ENCODE measurements at regions not wholly inside any gene's neighbourhood (a gene's known extent, or its start where the extent isn't known, plus 50 kb on each side); places are given as distances from the start of the nearest gene placed in this dataset.

- Histone ChIP-seq H3K4me3 (ENCODE audit: low read depth, low read length) (no peak overlapping the region), H3K4me1 (ENCODE audit: control insufficient read depth, insufficient read depth, low read length, poor library complexity, severe bottlenecking) (peaks cover 12% of the 10 kb centered on the region), H3K27ac (ENCODE audit: insufficient read depth, low read length, poor library complexity, severe bottlenecking) (no peak overlapping the region), H3K9me3 (ENCODE audit: control insufficient read depth in 2 of 2, low read length in 2 of 2) (no peaks in the 10 kb centered on the region), H3K27me3 (ENCODE audit: control insufficient read depth, insufficient read depth, low read length) (no peaks in the 10 kb centered on the region), H3K36me3 (ENCODE audit: control insufficient read depth, insufficient read depth, low read length) (no peaks in the 10 kb centered on the region)
- ATAC-seq (ENCODE audit: low read depth in 2 of 2), result no peak
- Mint-ChIP-seq H3K27me3 (no peaks in the 10 kb centered on the region), H3K4me1 (peaks cover 27 to 58% (median 42%) of the 10 kb centered on the region in 4 donors), H3K27ac (peak overlapping the region in 1 of 3 donors; percentile 81), H3K9me3 (peaks cover 0 to 4% (median 0%) of the 10 kb centered on the region in 7 donors), H3K36me3 (peaks cover 22% of the 10 kb centered on the region), H3K4me3 (peak overlapping the region in 1 of 4 donors; percentile 57)
- DNase-seq, result no peak
Measured at GRCh38 chr13:73956795-73957408, 177.3 kb downstream of the KLF12 start.

DNA sequence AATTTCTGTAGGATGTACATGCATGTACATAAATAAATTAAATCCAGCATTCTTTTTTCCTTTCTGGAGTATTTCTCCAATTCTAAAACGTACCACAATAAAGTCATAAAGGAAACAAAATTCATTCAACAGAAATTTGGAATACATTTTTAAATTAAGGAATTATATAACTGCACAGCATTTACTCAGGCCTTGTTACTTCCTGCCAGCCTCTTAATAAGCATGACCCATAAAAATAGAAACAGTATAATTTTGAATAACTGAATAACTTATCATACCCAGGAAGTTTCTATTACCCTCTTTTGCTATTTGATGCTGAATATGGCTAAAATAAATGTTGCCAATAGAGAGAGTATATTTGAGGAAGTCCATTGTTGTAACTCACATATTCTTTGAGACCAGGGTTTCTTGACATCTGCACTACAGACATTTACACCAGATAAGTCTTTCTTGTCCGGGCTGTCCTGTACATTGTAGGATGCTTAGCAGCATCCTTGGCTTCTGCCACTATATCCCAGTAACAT is 178.2 kb downstream of the KLF12 start:
- Mint-ChIP-seq H3K36me3 (peaks cover 13% of the 10 kb centered on the region), H3K9me3 (peaks cover 0 to 2% (median 0%) of the 10 kb centered on the region in 7 donors), H3K4me3 (peak overlapping the region in 1 of 4 donors; percentile 32), H3K4me1 (peaks cover 35 to 59% (median 42%) of the 10 kb centered on the region in 4 donors), H3K27ac (peak overlapping the region in 1 of 3 donors; percentile 8), H3K27me3 (no peaks in the 10 kb centered on the region)
- ATAC-seq (ENCODE audit: low read depth in 2 of 2) (no peak), DNase-seq (no peak)
- Histone ChIP-seq H3K9me3 (ENCODE audit: control insufficient read depth in 2 of 2, low read length in 2 of 2) (no peaks in the 10 kb centered on the region), H3K27me3 (ENCODE audit: control insufficient read depth, insufficient read depth, low read length) (no peaks in the 10 kb centered on the region), H3K27ac (ENCODE audit: insufficient read depth, low read length, poor library complexity, severe bottlenecking) (no peak overlapping the region), H3K4me1 (ENCODE audit: control insufficient read depth, insufficient read depth, low read length, poor library complexity, severe bottlenecking) (peaks cover 12% of the 10 kb centered on the region), H3K36me3 (ENCODE audit: control insufficient read depth, insufficient read depth, low read length) (no peaks in the 10 kb centered on the region), H3K4me3 (ENCODE audit: low read depth, low read length) (no peak overlapping the region)

GRCh38 chr13:73954808-73955207 is 179.4 kb downstream of the KLF12 start:
- H3K27me3 Mint-ChIP-seq, result no peaks in the 10 kb centered on the region
- ATAC-seq (ENCODE audit: low read depth in 2 of 2) (no peak), DNase-seq (no peak)
- no peak overlapping the region for H3K27ac Mint-ChIP-seq
- H3K36me3 Mint-ChIP-seq, result peaks cover 17% of the 10 kb centered on the region
- peaks cover 0 to 2% (median 0%) of the 10 kb centered on the region in 7 donors for H3K9me3 Mint-ChIP-seq
- H3K4me1 ChIP-seq (ENCODE audit: control insufficient read depth, insufficient read depth, low read length, poor library complexity, severe bottlenecking), result peaks cover 15% of the 10 kb centered on the region
- no peak overlapping the region for H3K27ac ChIP-seq (ENCODE audit: insufficient read depth, low read length, poor library complexity, severe bottlenecking)
- H3K36me3 ChIP-seq (ENCODE audit: control insufficient read depth, insufficient read depth, low read length), result no peaks in the 10 kb centered on the region
- H3K9me3 ChIP-seq (ENCODE audit: control insufficient read depth in 2 of 2, low read length in 2 of 2), result no peaks in the 10 kb centered on the region
- peaks cover 36 to 65% (median 45%) of the 10 kb centered on the region in 4 donors for H3K4me1 Mint-ChIP-seq
- no peak overlapping the region for H3K4me3 Mint-ChIP-seq
- no peaks in the 10 kb centered on the region for H3K27me3 ChIP-seq (ENCODE audit: control insufficient read depth, insufficient read depth, low read length)
- no peak overlapping the region for H3K4me3 ChIP-seq (ENCODE audit: low read depth, low read length)

DNA sequence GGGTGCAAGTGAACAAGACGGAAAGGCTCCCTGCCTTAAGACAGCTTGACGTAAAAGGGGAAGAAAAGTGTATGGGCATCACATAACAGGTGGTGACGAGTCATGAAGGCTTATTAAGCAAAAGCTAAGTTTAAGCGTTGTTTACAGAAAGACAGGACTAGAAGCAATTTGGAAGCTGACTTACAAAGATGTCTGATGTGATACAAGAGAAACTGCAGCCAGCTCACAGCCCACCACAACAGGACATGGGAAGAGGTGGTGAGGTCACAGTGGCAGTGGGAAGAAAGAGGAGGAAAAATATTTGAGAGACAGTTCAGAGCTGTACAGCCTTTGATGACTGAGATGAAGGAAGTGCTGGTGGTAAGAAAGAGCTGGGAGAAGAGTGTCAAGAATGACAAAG is 181.6 kb downstream of the KLF12 start:
- ATAC-seq (ENCODE audit: low read depth in 2 of 2) (no peak), DNase-seq (no peak)

DNA sequence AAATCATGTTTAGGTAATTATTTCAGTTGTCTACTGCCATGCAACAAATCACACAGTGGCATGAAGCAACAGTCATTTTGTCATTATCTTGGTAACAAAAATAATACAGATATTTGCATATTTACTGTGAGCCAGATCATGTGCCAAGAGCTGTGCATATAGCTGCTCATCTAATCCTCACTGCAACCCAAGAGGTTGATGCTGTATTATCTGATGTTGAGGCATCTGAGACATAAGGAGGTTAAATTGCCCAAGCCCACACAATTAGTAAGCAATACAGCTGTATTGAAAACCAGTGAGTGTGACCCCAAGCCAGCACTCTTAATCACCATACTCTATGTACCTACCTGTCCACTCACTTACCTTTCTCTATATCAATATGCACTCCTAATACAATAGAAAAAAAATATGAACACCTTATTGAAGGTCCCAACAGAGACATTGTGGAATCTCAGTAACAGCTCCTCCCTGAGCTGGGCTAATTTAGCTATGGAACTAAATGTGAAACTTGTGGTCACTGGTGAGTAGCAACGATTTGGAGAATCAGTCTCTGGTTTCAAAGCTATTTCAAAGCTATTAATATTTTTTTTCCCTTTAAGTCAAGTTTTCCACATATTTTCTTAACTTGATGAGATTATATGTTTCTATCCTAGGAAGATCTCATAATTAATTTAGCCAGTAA is 185.2 kb downstream of the KLF12 start:
- Mint-ChIP-seq H3K9me3 (no peaks in the 10 kb centered on the region), H3K4me3 (no peak overlapping the region), H3K27ac (no peak overlapping the region), H3K4me1 (peaks cover 52 to 92% (median 72%) of the 10 kb centered on the region in 4 donors), H3K36me3 (peaks cover 15% of the 10 kb centered on the region), H3K27me3 (no peaks in the 10 kb centered on the region)
- Histone ChIP-seq H3K9me3 (ENCODE audit: control insufficient read depth in 2 of 2, low read length in 2 of 2) (no peaks in the 10 kb centered on the region), H3K36me3 (ENCODE audit: control insufficient read depth, insufficient read depth, low read length) (no peaks in the 10 kb centered on the region), H3K27me3 (ENCODE audit: control insufficient read depth, insufficient read depth, low read length) (no peaks in the 10 kb centered on the region), H3K27ac (ENCODE audit: insufficient read depth, low read length, poor library complexity, severe bottlenecking) (no peak overlapping the region), H3K4me1 (ENCODE audit: control insufficient read depth, insufficient read depth, low read length, poor library complexity, severe bottlenecking) (peaks cover 16% of the 10 kb centered on the region), H3K4me3 (ENCODE audit: low read depth, low read length) (no peak overlapping the region)
- ATAC-seq (ENCODE audit: low read depth in 2 of 2) (peak in 1 of 2 donors; percentile 31), DNase-seq (no peak)

More for the DNA sequence above, 181.6 kb downstream of the KLF12 start:
- H3K27ac ChIP-seq (ENCODE audit: insufficient read depth, low read length, poor library complexity, severe bottlenecking), result no peak overlapping the region
- H3K27me3 ChIP-seq (ENCODE audit: control insufficient read depth, insufficient read depth, low read length), result no peaks in the 10 kb centered on the region
- no peak overlapping the region for H3K4me3 ChIP-seq (ENCODE audit: low read depth, low read length)
- no peaks in the 10 kb centered on the region for H3K27me3 Mint-ChIP-seq
- H3K9me3 ChIP-seq (ENCODE audit: control insufficient read depth in 2 of 2, low read length in 2 of 2), result no peaks in the 10 kb centered on the region
- H3K4me1 Mint-ChIP-seq, result peaks cover 53 to 79% (median 62%) of the 10 kb centered on the region in 4 donors
- no peaks in the 10 kb centered on the region for H3K36me3 ChIP-seq (ENCODE audit: control insufficient read depth, insufficient read depth, low read length)
- no peak overlapping the region for H3K4me3 Mint-ChIP-seq
- H3K4me1 ChIP-seq (ENCODE audit: control insufficient read depth, insufficient read depth, low read length, poor library complexity, severe bottlenecking), result peaks cover 16% of the 10 kb centered on the region
- peaks cover 0 to 2% (median 0%) of the 10 kb centered on the region in 7 donors for H3K9me3 Mint-ChIP-seq
- H3K27ac Mint-ChIP-seq, result peak overlapping the region in 2 of 3 donors; percentile 19 to 66
- H3K36me3 Mint-ChIP-seq, result peaks cover 20% of the 10 kb centered on the region

DNA sequence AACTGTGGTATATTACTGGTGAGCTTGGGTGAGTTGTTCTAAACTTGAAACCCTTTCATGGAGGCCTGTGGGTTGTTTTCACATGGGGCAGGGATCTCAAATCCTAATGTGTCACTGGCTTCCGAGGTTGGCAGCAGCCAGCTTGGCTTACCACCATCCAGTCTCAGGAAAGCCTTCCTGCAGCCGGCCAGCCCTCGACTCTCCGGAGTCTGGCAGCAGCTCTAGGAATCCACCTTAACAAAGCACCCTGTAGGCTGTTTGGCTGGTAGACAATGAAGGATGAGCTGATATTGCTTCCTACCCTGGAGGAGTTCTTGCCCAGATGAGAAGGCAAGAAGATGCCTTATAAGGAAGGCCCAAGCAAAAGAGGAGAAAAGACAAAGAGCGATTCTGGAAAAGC is 188.3 kb downstream of the KLF12 start:
- H3K36me3 ChIP-seq (ENCODE audit: control insufficient read depth, insufficient read depth, low read length), result peaks cover 12% of the 10 kb centered on the region
- no peak overlapping the region for H3K4me3 ChIP-seq (ENCODE audit: low read depth, low read length)
- H3K4me1 Mint-ChIP-seq, result peaks cover 44 to 91% (median 77%) of the 10 kb centered on the region in 4 donors
- H3K9me3 ChIP-seq (ENCODE audit: control insufficient read depth in 2 of 2, low read length in 2 of 2), result no peaks in the 10 kb centered on the region
- peaks cover 30% of the 10 kb centered on the region for H3K4me1 ChIP-seq (ENCODE audit: control insufficient read depth, insufficient read depth, low read length, poor library complexity, severe bottlenecking)
- peak overlapping the region in 1 of 4 donors; percentile 6 for H3K4me3 Mint-ChIP-seq
- H3K27ac Mint-ChIP-seq, result peak overlapping the region in 2 of 3 donors; percentile 70 to 87
- no peak for DNase-seq
- no peaks in the 10 kb centered on the region for H3K27me3 Mint-ChIP-seq
- H3K27ac ChIP-seq (ENCODE audit: insufficient read depth, low read length, poor library complexity, severe bottlenecking), result no peak overlapping the region
- no peaks in the 10 kb centered on the region for H3K9me3 Mint-ChIP-seq
- H3K36me3 Mint-ChIP-seq, result peaks cover 28% of the 10 kb centered on the region
- no peak for ATAC-seq (ENCODE audit: low read depth in 2 of 2)
- H3K27me3 ChIP-seq (ENCODE audit: control insufficient read depth, insufficient read depth, low read length), result no peaks in the 10 kb centered on the region

DNA sequence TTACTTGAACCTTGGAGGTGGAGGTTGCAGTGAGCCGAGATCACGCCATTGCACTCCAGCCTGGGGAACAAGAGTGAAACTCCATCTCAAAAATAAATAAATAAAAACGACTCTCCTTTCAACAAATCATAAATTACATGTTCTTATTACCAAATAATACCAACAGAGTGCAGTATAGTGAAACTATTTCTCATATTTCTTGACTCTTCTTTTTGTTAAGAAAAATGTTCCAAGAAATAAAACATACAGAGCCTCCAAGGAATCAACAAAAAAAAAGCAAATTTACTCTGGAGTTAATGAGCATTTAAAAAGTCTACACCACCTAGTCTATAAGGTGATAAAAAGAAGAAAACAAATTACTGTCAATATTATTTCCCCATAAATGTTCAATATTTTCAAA is 188.8 kb downstream of the KLF12 start:
- ATAC-seq (ENCODE audit: low read depth in 2 of 2) (no peak), DNase-seq (no peak)
- H3K27me3 ChIP-seq (ENCODE audit: control insufficient read depth, insufficient read depth, low read length), result no peaks in the 10 kb centered on the region
- H3K4me3 ChIP-seq (ENCODE audit: low read depth, low read length), result no peak overlapping the region
- H3K4me1 Mint-ChIP-seq, result peaks cover 46 to 91% (median 77%) of the 10 kb centered on the region in 4 donors
- no peaks in the 10 kb centered on the region for H3K27me3 Mint-ChIP-seq
- peaks cover 12% of the 10 kb centered on the region for H3K36me3 ChIP-seq (ENCODE audit: control insufficient read depth, insufficient read depth, low read length)
- H3K9me3 ChIP-seq (ENCODE audit: control insufficient read depth in 2 of 2, low read length in 2 of 2), result no peaks in the 10 kb centered on the region
- peaks cover 28% of the 10 kb centered on the region for H3K36me3 Mint-ChIP-seq
- no peak overlapping the region for H3K27ac ChIP-seq (ENCODE audit: insufficient read depth, low read length, poor library complexity, severe bottlenecking)
- peak overlapping the region; percentile 70 to 87 (median 70) for H3K27ac Mint-ChIP-seq
- H3K4me3 Mint-ChIP-seq, result peak overlapping the region in 2 of 4 donors; percentile 8 to 9
- peaks cover 29% of the 10 kb centered on the region for H3K4me1 ChIP-seq (ENCODE audit: control insufficient read depth, insufficient read depth, low read length, poor library complexity, severe bottlenecking)
- no peaks in the 10 kb centered on the region for H3K9me3 Mint-ChIP-seq

Data from CD4-positive, CD25-positive, alpha-beta regulatory T cell (primary cell).